ENCODE measurements at regions not wholly inside any gene's neighbourhood (a gene's known extent, or its start where the extent isn't known, plus 50 kb on each side); places are given as distances from the start of the nearest gene placed in this dataset.

GRCh38 chr6:155958550-155958949, 502.9 kb upstream of the NOX3 start:
- H3K36me3 ChIP-seq (ENCODE audit: control insufficient read depth in 1 of 2, insufficient read depth in 2 of 2, low read length in 2 of 2): no peaks in the 10 kb centered on the region
- H2AFZ ChIP-seq (ENCODE audit: low read depth, low read length, poor library complexity, severe bottlenecking): no peak overlapping the region
- no peaks in the 10 kb centered on the region for H3K79me2 ChIP-seq (ENCODE audit: insufficient read depth, low read length)
- CTCF ChIA-PET: no interaction called here
- ATAC-seq (no peak), DNase-seq (ENCODE audit: low read depth, low spot score) (no peak)
- TF ChIP-seq SRF (IDR thresholded peaks at IDR 0.05; ENCODE audit: low read depth) (no peak), YY1 (IDR thresholded peaks at IDR 0.05; ENCODE audit: extremely low read depth, insufficient replicate concordance, low read depth, low read length) (no peak), POLR2A (IDR thresholded peaks at IDR 0.05; ENCODE audit: borderline replicate concordance, extremely low read depth, insufficient read depth, insufficient read length) (no peak), TCF7L2 (IDR thresholded peaks at IDR 0.05; ENCODE audit: borderline replicate concordance, extremely low read depth, insufficient read depth, insufficient read length) (no peak), FOSL1 (IDR thresholded peaks at IDR 0.05; ENCODE audit: low read depth) (no peak), CBX3 (IDR thresholded peaks at IDR 0.05; ENCODE audit: low read depth) (no peak), CTCF (IDR thresholded peaks at IDR 0.05 in 2 of 3, conservative IDR thresholded peaks at IDR 0.05 in 1 of 3; ENCODE audit: borderline replicate concordance in 1 of 3, insufficient read depth in 1 of 3, low read depth in 2 of 3, low read length in 2 of 3) (no peak), MAX (IDR thresholded peaks at IDR 0.05) (no peak), CEBPB (IDR thresholded peaks at IDR 0.05; ENCODE audit: low read depth) (no peak), POLR2AphosphoS5 (IDR thresholded peaks at IDR 0.05; ENCODE audit: low read depth, low read length) (no peak), SIN3A (IDR thresholded peaks at IDR 0.05; ENCODE audit: low read depth) (no peak), ZNF274 (IDR thresholded peaks at IDR 0.05; ENCODE audit: low read depth, low read length) (no peak), SP1 (IDR thresholded peaks at IDR 0.05; ENCODE audit: low read depth) (no peak), EZH2 (IDR thresholded peaks at IDR 0.05) (no peak), ZBTB33 (IDR thresholded peaks at IDR 0.05; ENCODE audit: extremely low read depth, insufficient replicate concordance, low read length) (no peak), EGR1 (IDR thresholded peaks at IDR 0.05; ENCODE audit: low read depth) (no peak), RAD21 (IDR thresholded peaks at IDR 0.05; ENCODE audit: low read depth) (no peak), ZFX (IDR thresholded peaks at IDR 0.05) (no peak), EZH2phosphoT487 (IDR thresholded peaks at IDR 0.05; ENCODE audit: borderline replicate concordance) (no peak), JUND (IDR thresholded peaks at IDR 0.05) (no peak)
- H4K20me1 ChIP-seq (ENCODE audit: insufficient read depth): no peaks in the 10 kb centered on the region
- no peaks in the 10 kb centered on the region for H3K9me2 ChIP-seq (ENCODE audit: insufficient read depth)
- H3K27me3 ChIP-seq (ENCODE audit: insufficient read depth, low read length): no peaks in the 10 kb centered on the region
- H3K4me1 ChIP-seq (ENCODE audit: control insufficient read depth in 1 of 2, insufficient read depth in 2 of 2, low read length in 2 of 2): no peaks in the 10 kb centered on the region
- H3K4me3 ChIP-seq (replicated peaks in 1 of 2; ENCODE audit: low read depth in 1 of 2, low read length in 2 of 2): no peak overlapping the region
- no peaks in the 10 kb centered on the region for H3K9me3 ChIP-seq (ENCODE audit: control insufficient read depth in 1 of 2, insufficient read depth in 1 of 2, low read depth in 1 of 2, low read length in 2 of 2)
- H3K27ac ChIP-seq (ENCODE audit: low read depth, low read length): no peak overlapping the region
- RAD21 ChIA-PET (ENCODE audit: low non-redundant PET in 1 of 2, low total read pairs in 2 of 2, uncharacterized antibody in 2 of 2, unreplicated experiment in 2 of 2): no interaction called here
- no peak overlapping the region for H3K4me2 ChIP-seq (ENCODE audit: low read length)
- no TSS peak for BruUV-seq (replicated peaks)
- H3K9ac ChIP-seq (ENCODE audit: low read length): no peak overlapping the region
- intact Hi-C loops (cut with micrococcal nuclease): no loop called here
- POLR2A ChIA-PET: no interaction called here
